Neural progenitor cell (in vitro differentiated cells): ENCODE measurements at regions not wholly inside any gene's neighbourhood (a gene's known extent, or its start where the extent isn't known, plus 50 kb on each side); places are given as distances from the start of the nearest gene placed in this dataset.

Experiments used
- EZH2 ChIP-seq: fragments of 200-600 bp; sonication (generic); IDR thresholded peaks from 2 replicates; pipeline ENCODE4 v1.6.1; 2017; ENCODE audit warnings: antibody characterized with exemption, mild to moderate bottlenecking, moderate library complexity
- EZH2phosphoT487 ChIP-seq: fragments of 200-600 bp; sonication (generic); IDR thresholded peaks from 2 replicates; pipeline ENCODE4 v1.6.1; 2017; ENCODE audit warnings: antibody characterized with exemption
- TF ChIP-seq, protein P1 (sequence below): fragments of 200-600 bp; sonication (generic); IDR thresholded peaks from 2 replicates; pipeline ENCODE4 v1.5.1; 2017; ENCODE audit warnings: antibody characterized with exemption, mild to moderate bottlenecking

- TF ChIP-seq, protein P1, sequence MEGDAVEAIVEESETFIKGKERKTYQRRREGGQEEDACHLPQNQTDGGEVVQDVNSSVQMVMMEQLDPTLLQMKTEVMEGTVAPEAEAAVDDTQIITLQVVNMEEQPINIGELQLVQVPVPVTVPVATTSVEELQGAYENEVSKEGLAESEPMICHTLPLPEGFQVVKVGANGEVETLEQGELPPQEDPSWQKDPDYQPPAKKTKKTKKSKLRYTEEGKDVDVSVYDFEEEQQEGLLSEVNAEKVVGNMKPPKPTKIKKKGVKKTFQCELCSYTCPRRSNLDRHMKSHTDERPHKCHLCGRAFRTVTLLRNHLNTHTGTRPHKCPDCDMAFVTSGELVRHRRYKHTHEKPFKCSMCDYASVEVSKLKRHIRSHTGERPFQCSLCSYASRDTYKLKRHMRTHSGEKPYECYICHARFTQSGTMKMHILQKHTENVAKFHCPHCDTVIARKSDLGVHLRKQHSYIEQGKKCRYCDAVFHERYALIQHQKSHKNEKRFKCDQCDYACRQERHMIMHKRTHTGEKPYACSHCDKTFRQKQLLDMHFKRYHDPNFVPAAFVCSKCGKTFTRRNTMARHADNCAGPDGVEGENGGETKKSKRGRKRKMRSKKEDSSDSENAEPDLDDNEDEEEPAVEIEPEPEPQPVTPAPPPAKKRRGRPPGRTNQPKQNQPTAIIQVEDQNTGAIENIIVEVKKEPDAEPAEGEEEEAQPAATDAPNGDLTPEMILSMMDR, result no peak
- TF ChIP-seq EZH2 (no peak), EZH2phosphoT487 (no peak)
Measured at GRCh38 chr17:72411124-72411563, 290.3 kb downstream of the SOX9 start.
